H1 (cell line): ENCODE measurements at regions not wholly inside any gene's neighbourhood (a gene's known extent, or its start where the extent isn't known, plus 50 kb on each side); places are given as distances from the start of the nearest gene placed in this dataset.

Source experiments
- CREB1 ChIP-seq: IDR thresholded peaks from 2 replicates; pipeline ENCODE4 v1.6.1; 2012; ENCODE audit warnings: inconsistent platforms
- GABPA ChIP-seq: IDR thresholded peaks from 2 replicates; pipeline ENCODE4 v1.6.1; 2011; ENCODE audit warnings: mild to moderate bottlenecking, low read length, moderate library complexity, borderline replicate concordance; ENCODE audit not compliant: insufficient read depth
- HDAC2 ChIP-seq, 2 experiments: fragments of 300-600 bp in 1 of 2; sonication (generic) in 1 of 2; IDR thresholded peaks; 2 replicates each; pipeline ENCODE4 v1.6.1; 2011 to 2012; ENCODE audit warnings: low read depth in 2 of 2, low read length in 2 of 2, mild to moderate bottlenecking in 2 of 2, moderate library complexity in 2 of 2, borderline replicate concordance in 1 of 2, inconsistent platforms in 1 of 2
- KDM1A ChIP-seq: fragments of 200-600, 300-600 bp; sonication (generic); IDR thresholded peaks from 2 replicates; pipeline ENCODE4 v1.7.1; 2016; ENCODE audit warnings: mild to moderate bottlenecking, low read length, borderline replicate concordance
- MAFK ChIP-seq: IDR thresholded peaks from 2 replicates; pipeline ENCODE4 v1.6.1; 2012; ENCODE audit warnings: low read depth, mild to moderate bottlenecking, improper control_type of control experiment, low read length
- PHF8 ChIP-seq: fragments of 200-600 bp; sonication (generic); conservative IDR thresholded peaks from 2 replicates; pipeline ENCODE4 v1.7.1; 2012; ENCODE audit warnings: low read depth, mild to moderate bottlenecking, inconsistent platforms, low read length, moderate library complexity
- POLR2A ChIP-seq, 2 experiments: IDR thresholded peaks; 1 replicate in 1 of 2; 2 replicates in 1 of 2; pipeline ENCODE4 v1.6.1; 2011; ENCODE audit warnings: low read depth in 2 of 2, low read length in 2 of 2, mild to moderate bottlenecking in 2 of 2; ENCODE audit errors: control extremely low read depth in 1 of 2
- POLR2AphosphoS5 ChIP-seq: IDR thresholded peaks from 2 replicates; pipeline ENCODE4 v1.6.1; 2011; ENCODE audit warnings: low read depth, low read length
- RAD21 ChIP-seq, 2 experiments: IDR thresholded peaks in 1 of 2; conservative IDR thresholded peaks in 1 of 2; 2 replicates each; pipeline ENCODE4 v1.6.1; 2011; ENCODE audit warnings: low read depth in 2 of 2, low read length in 2 of 2, improper control_type of control experiment in 1 of 2, inconsistent platforms in 1 of 2, mild to moderate bottlenecking in 1 of 2, moderate library complexity in 1 of 2
- SIN3A ChIP-seq, 2 experiments: IDR thresholded peaks in 1 of 2; conservative IDR thresholded peaks in 1 of 2; 2 replicates each; pipeline ENCODE4 v1.6.1; 2011 to 2012; ENCODE audit warnings: low read length in 2 of 2, improper control_type of control experiment in 1 of 2, low read depth in 1 of 2, mild to moderate bottlenecking in 1 of 2
- SIRT6 ChIP-seq: IDR thresholded peaks from one replicate; pipeline ENCODE4 v1.7.1; 2012; ENCODE audit warnings: low read length, inconsistent platforms
- SUZ12 ChIP-seq: fragments of 200-600 bp; sonication (generic); IDR thresholded peaks from 2 replicates; pipeline ENCODE4 v1.6.1; 2012; ENCODE audit warnings: mild to moderate bottlenecking, inconsistent platforms, low read length, moderate library complexity, mixed read lengths
- TAF1 ChIP-seq: IDR thresholded peaks from 2 replicates; pipeline ENCODE4 v1.6.1; 2011; ENCODE audit warnings: mild to moderate bottlenecking, low read depth, low read length
- TF ChIP-seq, protein P1 (sequence below), 3 experiments: IDR thresholded peaks; 1 replicate in 2 of 3; 2 replicates in 1 of 3; pipeline versions ENCODE4 v1.5.1 to v1.6.1; 2011; ENCODE audit warnings: low read length in 3 of 3, mild to moderate bottlenecking in 3 of 3, inconsistent platforms in 2 of 3, low read depth in 1 of 3, moderate library complexity in 1 of 3; ENCODE audit not compliant: insufficient read depth in 1 of 3; ENCODE audit errors: control extremely low read depth in 1 of 3

- TF ChIP-seq SUZ12 (no peak), KDM1A (no peak), SIRT6 (no peak), POLR2A (IDR thresholded peaks at IDR 0.05; ENCODE audit: control extremely low read depth in 1 of 2, low read depth in 2 of 2, low read length in 2 of 2) (no peak), SIN3A (conservative IDR thresholded peaks at IDR 0.05 in 1 of 2, IDR thresholded peaks at IDR 0.05 in 1 of 2; ENCODE audit: low read depth in 1 of 2, low read length in 2 of 2) (no peak), PHF8 (no peak), MAFK (no peak), HDAC2 (IDR thresholded peaks at IDR 0.05; ENCODE audit: borderline replicate concordance in 1 of 2, low read depth in 2 of 2, low read length in 2 of 2) (no peak), RAD21 (IDR thresholded peaks at IDR 0.05 in 1 of 2, conservative IDR thresholded peaks at IDR 0.05 in 1 of 2; ENCODE audit: low read depth in 2 of 2, low read length in 2 of 2) (no peak), TAF1 (no peak), CREB1 (no peak), GABPA (no peak), POLR2AphosphoS5 (no peak)
- TF ChIP-seq, protein P1, sequence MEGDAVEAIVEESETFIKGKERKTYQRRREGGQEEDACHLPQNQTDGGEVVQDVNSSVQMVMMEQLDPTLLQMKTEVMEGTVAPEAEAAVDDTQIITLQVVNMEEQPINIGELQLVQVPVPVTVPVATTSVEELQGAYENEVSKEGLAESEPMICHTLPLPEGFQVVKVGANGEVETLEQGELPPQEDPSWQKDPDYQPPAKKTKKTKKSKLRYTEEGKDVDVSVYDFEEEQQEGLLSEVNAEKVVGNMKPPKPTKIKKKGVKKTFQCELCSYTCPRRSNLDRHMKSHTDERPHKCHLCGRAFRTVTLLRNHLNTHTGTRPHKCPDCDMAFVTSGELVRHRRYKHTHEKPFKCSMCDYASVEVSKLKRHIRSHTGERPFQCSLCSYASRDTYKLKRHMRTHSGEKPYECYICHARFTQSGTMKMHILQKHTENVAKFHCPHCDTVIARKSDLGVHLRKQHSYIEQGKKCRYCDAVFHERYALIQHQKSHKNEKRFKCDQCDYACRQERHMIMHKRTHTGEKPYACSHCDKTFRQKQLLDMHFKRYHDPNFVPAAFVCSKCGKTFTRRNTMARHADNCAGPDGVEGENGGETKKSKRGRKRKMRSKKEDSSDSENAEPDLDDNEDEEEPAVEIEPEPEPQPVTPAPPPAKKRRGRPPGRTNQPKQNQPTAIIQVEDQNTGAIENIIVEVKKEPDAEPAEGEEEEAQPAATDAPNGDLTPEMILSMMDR (IDR thresholded peaks at IDR 0.05; ENCODE audit: control extremely low read depth in 1 of 3, insufficient read depth in 1 of 3, low read depth in 1 of 3, low read length in 3 of 3): no peak
These were observed 72.4 kb upstream of the JADE1 start for GRCh38 chr4:128737098-128737513.
